DMS53 (cell line): ENCODE measurements at regions not wholly inside any gene's neighbourhood (a gene's known extent, or its start where the extent isn't known, plus 50 kb on each side); places are given as distances from the start of the nearest gene placed in this dataset.
"Not testable (repeated sequence)": the region's sequence is repeated elsewhere in the genome, so short reads cannot be mapped to it uniquely, and the experiment has no call there.

Experiments used
- DNase-seq: peaks from one replicate; lab custom pipeline; 2025; lab: John Stamatoyannopoulos, UW

GRCh38 chr12:47373554-47374150 is 293.9 kb upstream of the AMIGO2 start:
- DNase-seq = no peak

- DNase-seq = peak; percentile 68
Measured at GRCh38 chr12:47370421-47370820, 290.7 kb upstream of the AMIGO2 start.

- DNase-seq = no peak
Measured at GRCh38 chr12:47369085-47369484, 289.3 kb upstream of the AMIGO2 start.

DNA sequence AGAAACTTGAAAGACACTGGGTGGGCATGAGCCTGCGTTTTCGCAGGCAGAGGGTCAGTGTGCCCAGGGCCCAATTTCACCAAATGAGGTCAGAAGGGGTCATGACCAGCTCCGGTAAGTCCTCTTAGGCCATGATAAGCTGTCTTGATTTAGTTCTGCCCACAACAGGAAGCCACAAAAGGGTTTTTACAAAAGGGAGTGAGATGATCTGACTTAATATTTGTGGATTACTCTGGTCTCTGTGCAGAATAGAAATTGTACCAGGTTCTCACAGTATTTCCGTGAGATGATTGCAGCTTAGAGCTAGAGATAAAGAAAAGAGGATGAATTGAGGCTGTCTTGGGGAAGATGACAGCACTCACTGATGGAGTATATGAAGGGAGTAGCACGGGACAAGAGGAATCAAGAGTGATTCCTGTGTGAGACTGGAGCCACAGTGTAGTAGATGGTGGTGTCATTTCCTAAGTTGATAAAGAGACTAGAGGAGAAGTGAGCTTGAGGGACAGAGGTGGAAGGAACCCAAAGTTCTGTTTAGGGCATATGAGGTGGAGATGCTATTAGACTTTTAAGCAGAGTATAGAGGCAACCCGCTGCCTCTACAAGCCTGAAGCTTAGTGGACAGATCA is 288.3 kb upstream of the AMIGO2 start:
- no peak for DNase-seq

DNA sequence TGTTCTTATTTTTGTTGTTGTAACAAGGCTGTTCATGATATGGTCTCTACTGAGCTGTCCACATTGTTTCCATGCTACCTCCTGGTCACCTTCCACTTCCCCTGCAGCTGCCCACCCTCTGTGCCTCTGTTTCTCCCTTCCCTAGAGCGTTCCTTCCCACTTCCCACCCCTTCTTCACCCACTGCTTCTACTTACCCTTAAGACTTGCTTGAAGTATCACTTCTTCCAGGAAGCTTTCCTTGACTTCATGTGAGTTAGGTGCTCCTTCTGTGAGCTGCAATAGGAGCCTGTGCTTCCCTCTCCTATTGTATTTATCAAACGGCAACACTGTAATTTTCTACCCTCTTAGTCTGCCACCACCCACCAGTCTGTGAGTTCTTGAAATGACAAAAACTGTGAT is 286.8 kb upstream of the AMIGO2 start:
- DNase-seq = no peak

GRCh38 chr12:47366157-47366556 is 286.4 kb upstream of the AMIGO2 start:
- peak; percentile 26 for DNase-seq

DNA sequence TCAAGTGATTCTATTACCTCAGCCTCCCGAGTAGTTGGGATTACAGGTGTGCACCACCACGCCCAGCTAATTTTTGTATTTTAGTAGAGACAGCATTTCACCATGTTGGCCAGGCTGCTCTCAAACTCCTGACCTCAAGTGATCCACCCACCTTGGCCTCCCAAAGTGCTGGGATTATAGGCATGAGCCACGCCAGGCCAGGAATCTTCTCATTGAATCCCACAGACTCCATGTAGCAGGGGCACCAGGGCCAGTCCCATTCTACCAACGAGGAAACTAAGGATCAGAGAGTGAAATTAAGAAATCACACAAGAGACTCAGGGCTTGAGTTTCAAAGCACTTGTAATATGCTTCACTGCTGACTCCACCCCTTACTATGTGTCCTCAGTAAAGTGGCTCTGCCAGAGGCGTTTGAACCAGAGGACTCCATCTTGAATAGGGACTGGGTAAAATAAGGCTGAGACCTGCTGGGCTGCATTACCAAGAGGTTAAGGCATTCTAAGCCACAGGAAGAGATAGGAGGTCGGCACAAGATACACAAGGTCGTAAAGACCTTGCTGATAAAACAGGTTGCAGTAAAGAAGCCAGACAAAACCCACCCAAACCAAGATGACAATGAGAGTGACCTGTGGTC is 285.8 kb upstream of the AMIGO2 start:
- DNase-seq = not testable (repeated sequence)

GRCh38 chr12:47364261-47364660 is 284.5 kb upstream of the AMIGO2 start:
- DNase-seq = no peak

DNA sequence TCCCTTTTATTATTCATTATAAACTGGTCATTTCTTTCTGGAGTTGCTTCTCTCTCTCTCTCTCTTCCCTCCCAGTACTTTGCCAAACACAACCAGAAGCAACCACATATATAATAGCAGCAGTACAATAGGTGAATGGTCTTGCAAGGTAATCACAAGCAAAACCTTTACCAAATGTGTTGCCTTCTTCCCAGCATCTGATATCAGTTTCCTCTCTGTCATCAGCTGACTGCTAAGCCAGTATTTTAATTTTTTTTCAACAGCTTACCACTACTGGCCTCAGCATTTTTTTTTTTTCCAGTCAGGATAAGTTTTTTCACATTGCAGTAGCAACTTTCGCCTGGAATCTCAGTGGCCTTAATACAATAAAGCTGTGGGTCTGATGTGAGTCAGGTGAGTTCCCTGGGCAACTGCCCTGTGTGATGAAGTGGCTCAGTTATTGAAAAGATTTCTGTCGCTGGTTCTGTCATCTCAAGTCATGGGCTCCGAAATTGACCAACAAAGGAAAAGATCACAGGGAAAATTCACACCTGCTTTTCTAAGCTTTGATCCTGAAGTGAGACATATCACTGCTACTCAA is 282.5 kb upstream of the AMIGO2 start:
- DNase-seq = no peak

DNA sequence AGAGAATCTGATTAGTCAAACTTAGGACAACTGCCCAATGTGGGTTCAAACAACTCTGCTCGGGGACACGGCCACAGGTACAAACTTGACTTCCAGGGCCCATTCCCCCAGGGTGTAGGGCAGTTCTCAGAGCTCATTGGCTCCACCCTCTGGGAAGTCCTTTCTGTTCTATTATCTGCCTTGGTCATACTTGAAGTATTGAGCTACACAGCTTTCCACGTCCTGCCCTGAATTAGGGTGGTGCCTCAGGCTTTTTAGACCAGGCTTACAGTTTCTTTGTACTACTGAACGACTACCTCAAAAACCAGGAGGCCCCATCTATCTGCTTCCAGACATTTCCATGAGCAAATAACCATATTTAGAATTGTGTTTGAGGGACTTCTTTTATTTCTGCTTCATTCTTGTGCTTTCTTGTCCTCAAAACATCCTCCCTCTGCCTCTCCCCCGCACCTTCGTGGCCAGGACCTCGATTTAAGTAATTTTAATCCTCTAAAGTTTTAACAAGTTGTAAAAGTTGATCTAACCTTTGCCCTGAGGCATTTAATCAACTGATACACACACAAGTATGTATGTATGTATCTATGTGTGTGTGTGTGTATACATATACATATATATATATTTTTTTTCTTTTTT is 281.7 kb upstream of the AMIGO2 start:
- DNase-seq = no peak

- DNase-seq = no peak
Measured at GRCh38 chr12:47360771-47361388, 281.1 kb upstream of the AMIGO2 start.

- no peak for DNase-seq
Measured at GRCh38 chr12:47360093-47360480, 280.3 kb upstream of the AMIGO2 start.

- DNase-seq = no peak
Measured at GRCh38 chr12:47359310-47360092, 279.7 kb upstream of the AMIGO2 start.

- DNase-seq = not testable (repeated sequence)
Measured at GRCh38 chr12:47357006-47357405, 277.2 kb upstream of the AMIGO2 start.

- no peak for DNase-seq
Measured at GRCh38 chr12:47356129-47356700, 276.5 kb upstream of the AMIGO2 start.

GRCh38 chr12:47353508-47353907 is 273.7 kb upstream of the AMIGO2 start:
- no peak for DNase-seq

GRCh38 chr12:47352067-47352466 is 272.3 kb upstream of the AMIGO2 start:
- DNase-seq = no peak

DNA sequence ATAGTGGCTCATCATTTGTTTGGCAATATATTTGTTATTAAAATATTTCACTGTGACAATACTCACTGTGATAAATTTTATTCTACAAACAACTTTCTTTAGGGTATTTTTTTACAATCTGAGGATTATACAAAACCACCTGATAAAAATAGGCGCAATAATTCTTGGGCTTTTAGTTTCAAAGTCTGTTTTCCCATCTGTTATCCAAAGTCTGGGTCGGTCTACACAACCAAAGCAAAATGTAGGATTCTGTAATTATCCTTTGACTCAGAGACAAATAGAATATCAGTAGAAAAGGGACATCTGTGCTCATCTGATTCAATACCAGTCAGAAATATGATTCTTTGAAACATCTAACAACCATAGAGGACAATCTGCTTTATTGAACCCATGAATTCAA is 271.8 kb upstream of the AMIGO2 start:
- no peak for DNase-seq

GRCh38 chr12:47350062-47350408 is 270.3 kb upstream of the AMIGO2 start:
- no peak for DNase-seq

DNA sequence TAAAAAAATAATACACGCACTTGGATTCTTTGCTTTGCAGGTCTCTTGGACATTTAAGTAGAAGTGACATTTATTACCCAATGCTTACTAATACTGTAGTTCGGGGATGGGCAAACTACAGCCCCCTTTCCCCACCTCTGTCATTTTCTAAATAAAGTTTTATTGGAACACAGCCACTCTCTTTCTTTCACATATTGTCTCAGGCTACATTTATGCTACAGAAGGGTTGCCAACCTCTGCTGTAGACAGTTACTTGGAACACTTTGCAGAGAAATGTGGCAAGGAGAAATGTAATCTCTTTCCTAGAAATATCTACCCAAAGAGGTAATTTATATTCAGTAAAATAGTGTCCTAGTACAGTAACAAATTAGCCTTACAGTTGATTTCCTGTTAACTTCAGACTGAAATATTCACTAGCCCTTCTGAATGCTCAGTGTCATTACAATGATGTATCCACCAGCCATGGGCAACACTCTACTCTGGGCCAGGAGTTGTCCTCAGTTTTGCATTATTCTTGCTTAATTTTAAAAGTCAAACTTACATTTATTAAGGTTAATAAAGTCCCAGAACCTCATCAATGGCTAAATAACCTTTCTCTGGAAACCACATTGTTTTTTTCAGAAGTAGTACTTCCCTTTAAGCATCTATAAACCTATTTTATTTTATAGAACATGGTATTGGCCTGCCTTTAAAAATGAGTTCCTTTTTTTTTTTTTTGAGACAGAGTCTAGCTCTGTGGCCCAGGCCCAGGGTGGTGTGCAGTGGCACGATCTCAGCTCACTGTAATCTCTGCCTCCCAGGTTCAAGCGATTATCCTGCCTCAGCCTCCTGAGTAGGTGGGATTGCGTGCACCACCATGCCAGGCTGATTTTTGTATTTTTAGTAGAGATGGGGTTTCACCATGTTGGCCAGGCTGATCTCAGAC is 269.6 kb upstream of the AMIGO2 start:
- DNase-seq = no peak
